ENCODE measurements at regions not wholly inside any gene's neighbourhood (a gene's known extent, or its start where the extent isn't known, plus 50 kb on each side); places are given as distances from the start of the nearest gene placed in this dataset.
"Not testable (repeated sequence)": the region's sequence is repeated elsewhere in the genome, so short reads cannot be mapped to it uniquely, and the experiment has no call there.

- DNase-seq, result no peak
Measured at GRCh38 chr3:10667901-10668476, 148.0 kb upstream of the SLC6A11 start.

DNA sequence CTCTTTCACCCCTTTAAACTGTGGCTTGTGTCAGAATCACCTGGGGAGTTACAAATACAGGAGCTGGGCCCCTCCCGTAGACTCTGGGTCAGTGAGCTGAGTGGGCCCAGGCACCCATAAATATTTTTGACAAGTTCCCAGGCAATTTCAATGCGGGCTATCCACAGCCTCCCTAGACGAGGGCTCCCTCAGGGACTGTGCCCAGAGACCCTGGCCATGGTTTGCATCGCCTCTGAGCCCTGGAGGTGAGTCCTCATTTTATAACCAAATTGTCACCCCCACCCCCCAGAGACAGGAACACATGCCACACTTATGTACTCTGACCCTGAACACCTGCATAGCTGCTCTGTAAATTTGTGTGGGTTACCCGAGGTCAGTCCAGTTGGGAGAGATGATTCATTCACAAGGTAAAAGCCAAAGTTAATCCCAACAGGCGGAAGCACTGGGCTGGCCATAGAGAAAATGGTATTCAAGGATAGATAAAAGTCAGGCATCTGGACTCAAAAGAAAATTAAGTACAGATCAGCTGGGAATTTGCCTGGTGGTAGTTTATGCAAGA, 146.5 kb upstream of the SLC6A11 start:
- no peak for DNase-seq

DNA sequence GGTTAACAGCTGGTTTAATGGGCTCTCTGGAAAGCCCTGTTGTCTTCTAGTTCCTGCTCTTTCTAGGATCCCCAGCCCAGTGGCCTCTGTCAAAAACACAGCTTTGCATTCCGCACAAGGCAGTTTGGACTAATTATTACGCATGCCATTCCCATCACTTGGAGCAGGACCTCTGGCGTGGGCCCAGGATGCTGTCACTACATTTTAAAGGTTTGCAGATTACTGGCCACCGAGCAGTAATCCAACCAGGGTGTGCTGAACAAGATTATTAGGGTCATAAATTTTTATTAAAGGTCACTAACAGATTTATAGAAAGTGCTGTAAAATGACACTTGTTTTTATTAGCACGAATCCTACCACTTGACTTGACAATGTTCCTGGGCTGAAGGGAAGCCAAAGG, 143.6 kb upstream of the SLC6A11 start:
- DNase-seq, result no peak

DNA sequence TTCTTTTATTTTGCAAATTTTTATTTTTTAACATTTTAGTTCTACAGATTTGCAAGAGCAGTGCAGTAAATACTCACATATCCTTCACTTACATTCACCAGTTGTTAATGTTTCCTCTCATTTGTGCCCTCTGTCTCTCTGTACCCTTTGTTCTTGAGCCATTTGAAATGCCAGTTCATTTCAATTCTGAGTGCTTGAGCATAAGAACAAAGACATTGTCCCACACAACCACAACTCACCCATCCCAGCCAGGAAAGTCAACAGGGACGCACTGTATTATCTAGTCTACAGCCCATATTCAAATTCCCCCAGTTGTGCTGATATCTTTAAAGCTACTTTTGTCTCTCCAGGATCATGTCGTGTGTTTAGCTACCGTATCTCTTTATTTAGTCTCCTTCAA, 141.4 kb upstream of the SLC6A11 start:
- no peak for DNase-seq

DNA sequence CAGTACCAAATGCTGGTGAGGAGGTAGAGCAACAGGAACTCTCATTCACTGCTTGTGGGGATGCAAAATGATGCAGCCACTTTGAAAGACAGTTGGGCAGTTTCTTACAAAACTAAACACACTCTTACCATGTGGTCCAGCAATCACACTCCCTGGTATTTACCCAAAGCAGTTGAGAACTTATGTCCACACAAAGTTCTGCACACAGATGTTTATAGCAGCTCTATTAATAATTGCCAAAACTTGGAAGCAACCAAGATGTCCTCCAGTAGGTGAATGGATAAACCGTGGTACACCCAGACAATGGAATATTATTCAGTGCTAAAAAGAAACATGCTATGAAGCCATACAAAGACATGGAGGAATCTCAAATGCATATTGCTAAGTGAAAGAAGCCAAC, 139.1 kb upstream of the SLC6A11 start:
- no peak for DNase-seq

- DNase-seq, result no peak
Measured at GRCh38 chr3:10678796-10679376, 137.1 kb upstream of the SLC6A11 start.

GRCh38 chr3:10680796-10681195, 135.2 kb upstream of the SLC6A11 start:
- DNase-seq, result no peak

- DNase-seq, result no peak
Measured at GRCh38 chr3:10682692-10683091, 133.3 kb upstream of the SLC6A11 start.

DNA sequence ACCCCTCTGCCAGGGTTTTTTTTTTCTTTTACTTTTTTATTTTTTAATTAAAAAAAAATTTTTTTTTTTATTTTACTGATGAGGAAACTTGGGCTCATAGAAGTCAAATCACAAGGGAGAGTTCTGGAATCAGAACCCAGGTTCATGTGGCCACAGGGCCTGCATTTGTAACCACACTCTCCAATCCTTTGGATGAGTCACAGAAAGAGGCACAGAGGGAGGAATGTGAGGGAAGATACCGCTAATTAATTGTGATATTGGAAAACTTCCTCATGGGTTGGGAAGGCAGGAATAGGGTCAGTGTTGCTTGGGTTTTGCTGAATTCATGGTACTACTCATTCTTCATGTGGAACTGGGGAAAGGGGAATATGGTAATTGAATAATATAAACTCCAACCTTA, 132.9 kb upstream of the SLC6A11 start:
- no peak for DNase-seq

- DNase-seq, result no peak
Measured at GRCh38 chr3:10688126-10688525, 127.9 kb upstream of the SLC6A11 start.

DNA sequence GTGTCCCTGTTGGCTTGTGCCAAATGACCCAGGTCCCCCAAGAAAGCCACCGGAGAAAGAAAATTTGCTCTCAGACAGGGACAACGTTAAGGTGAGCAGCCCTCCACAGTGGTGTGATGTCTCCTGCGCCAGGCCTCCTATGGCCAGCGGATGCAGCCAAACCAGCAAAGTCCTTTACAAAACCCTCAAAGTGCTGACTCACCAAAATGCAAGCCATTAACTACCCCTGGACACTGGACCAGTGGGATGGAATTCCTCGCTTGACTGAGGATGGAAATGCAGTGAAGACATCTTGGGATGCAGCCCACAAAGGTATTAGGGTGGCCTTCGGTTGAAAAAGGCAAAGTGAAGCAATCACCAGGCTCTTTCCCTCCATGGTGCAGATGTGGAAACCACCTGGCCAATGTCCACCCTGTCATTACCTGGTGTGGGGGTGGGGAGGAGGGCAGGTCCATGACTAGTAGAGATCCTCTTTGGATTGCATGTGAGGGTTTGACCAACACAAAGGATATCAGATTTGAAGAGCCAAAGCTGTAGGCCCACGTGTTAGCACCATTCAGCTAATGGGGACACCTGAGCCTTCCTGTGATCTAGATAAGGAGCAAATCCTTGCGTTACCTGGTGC, 127.4 kb upstream of the SLC6A11 start:
- DNase-seq, result no peak

DNA sequence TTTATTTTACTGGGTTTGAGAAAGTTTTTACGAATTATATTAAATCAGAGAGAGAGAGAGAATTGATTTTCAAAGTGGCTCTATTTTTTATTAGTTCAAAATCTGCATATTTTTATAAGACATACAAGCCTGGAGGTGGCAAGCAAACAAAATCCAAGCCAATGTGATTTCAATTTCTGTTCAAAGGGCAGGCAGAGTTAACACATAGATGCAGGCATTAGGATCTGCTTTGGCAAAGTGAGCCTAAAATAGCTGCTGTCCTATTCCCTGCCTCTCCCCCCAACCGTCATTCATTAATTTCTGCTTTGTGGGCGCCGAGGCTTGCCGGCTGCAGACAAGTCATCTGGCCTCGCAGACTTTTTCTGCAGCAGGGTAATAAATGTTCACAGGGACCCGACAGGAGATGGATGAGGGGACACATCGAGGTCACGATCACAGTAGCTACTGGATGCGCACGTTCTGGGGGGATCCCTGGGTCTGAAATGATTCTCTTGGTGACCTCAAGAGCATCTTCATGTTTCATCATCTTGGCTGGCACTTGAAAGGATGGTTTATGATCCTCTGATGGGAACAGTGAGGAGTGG, 123.9 kb upstream of the SLC6A11 start:
- no peak for DNase-seq

DNA sequence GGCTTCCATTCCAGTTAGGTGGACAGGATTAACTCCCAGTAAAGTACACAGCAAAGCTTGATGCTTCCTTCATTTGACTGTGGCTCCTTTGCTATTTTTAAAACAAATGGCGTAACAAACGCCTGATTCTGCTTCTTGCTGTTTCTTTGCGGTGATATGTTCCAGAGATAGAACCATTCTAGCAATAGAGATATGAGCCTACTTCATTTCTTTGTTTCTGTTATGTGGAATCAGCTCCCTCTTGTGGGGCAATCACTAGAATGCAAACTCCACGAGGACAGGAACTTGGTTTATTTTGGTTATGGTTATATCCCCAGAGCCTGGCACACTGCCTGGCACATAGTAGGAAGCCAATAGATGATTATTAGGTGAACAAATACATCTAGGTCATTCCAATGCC, 122.6 kb upstream of the SLC6A11 start:
- DNase-seq, result no peak

GRCh38 chr3:10694179-10694578, 121.8 kb upstream of the SLC6A11 start:
- no peak for DNase-seq

DNA sequence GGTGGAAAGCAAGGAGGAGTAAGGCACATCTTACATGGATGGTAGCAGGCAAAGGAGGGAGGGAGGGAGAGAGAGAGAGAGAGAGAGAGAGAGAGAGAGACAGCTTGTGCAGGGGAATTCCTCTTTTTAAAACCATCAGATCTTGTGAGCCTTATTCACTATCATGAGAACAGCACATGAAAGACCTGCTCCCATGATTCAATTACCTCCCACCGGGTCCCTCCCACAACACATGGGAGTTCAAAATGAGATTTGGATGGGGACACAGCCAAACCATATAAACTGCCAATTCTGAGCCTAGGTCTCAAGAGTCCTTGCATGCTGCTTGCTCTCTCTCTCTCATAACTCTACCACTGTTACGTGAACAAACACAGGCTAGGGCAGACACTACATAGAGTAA, 120.8 kb upstream of the SLC6A11 start:
- not testable (repeated sequence) for DNase-seq

DNA sequence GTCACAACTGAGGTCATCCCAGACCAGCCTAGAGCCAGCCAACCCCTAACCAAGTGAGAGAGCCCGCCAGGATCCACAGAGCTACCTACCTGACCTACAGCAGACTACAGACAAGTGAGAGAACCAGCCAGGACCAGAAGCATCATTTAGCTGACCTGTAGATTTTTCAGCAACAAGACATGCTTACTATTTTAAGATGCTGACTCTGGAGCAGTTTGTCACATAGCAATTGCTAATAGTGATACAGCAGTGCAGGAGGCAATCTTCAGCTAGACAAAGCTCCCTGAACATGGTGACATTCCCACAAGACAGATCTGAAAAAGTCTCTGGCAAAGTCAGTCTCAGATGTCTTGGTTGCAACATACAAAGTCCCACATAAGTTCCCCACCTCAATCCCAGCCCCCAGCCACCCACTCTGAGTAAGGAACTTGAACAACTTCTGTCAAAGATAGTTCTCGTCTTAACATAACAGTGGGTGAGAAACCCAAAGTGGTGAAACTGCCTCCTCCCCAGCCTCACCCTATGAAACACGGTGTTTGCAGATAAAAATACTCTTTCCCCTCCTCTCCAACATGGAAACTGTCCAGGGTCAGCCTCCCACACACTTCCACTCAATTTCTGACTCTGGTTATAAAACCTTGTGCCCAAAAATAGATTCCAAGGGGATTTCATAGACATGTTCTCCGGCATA, 120.3 kb upstream of the SLC6A11 start:
- no peak for DNase-seq

GRCh38 chr3:10697918-10698317, 118.1 kb upstream of the SLC6A11 start:
- DNase-seq, result no peak

DNA sequence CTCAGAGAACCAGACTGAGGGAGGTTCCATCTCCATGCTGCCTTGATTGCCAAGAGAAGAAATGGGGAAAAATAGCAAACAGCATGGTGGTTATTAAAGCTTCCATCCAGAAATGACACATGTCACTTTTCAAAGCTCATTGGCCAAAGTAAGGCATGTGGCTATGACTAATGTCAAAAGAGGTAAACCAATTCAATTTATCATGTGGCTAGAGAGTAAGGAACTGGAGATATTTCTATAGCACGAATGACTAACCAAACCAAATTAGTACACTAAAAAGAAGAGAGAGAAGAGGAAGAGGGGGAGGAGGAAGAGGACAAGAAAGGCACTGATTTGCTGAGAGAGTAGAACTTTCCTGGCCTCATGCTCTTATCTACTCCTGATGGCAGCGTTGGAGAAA, 115.2 kb upstream of the SLC6A11 start:
- DNase-seq, result no peak

DNA sequence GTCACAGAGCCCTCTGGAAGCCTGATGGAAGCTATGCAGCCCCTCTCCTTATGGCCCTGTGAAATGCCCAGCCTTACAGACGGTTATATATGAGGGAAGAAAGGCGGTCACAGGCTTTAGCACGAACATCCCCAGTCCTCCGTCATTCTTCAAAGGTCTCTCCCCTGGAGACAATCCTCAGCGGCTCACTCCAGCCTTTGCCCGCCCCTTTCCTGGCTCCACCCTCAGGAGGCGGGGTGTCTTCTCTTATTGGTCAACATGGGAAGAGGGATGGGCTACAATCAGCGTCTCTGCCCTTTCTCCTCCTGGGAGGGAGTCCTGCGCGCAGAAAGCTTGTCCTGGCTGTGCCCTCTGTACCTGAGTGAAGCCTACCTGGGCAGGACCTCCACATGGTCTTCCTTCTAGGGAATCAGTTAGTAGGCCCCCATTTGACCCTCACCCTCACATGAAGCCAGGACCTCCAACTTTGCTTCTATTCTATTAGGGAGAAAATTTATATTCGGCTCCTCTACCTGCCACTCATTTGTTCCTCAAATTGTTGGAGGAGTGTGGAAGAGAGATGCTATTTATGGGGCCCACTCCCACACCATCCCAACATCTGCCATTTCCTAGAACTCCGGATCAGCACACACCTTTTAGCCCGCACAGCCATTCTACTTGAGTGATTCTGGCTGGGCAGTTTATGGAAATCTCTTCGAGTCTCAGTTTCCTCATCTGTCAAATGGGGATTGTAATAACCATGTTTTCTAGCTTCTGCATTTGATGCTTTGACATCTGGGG, 112.9 kb upstream of the SLC6A11 start:
- no peak for DNase-seq

GRCh38 chr3:10703875-10704274, 112.2 kb upstream of the SLC6A11 start:
- no peak for DNase-seq

- no peak for DNase-seq
Measured at GRCh38 chr3:10706156-10706739, 109.8 kb upstream of the SLC6A11 start.

DNA sequence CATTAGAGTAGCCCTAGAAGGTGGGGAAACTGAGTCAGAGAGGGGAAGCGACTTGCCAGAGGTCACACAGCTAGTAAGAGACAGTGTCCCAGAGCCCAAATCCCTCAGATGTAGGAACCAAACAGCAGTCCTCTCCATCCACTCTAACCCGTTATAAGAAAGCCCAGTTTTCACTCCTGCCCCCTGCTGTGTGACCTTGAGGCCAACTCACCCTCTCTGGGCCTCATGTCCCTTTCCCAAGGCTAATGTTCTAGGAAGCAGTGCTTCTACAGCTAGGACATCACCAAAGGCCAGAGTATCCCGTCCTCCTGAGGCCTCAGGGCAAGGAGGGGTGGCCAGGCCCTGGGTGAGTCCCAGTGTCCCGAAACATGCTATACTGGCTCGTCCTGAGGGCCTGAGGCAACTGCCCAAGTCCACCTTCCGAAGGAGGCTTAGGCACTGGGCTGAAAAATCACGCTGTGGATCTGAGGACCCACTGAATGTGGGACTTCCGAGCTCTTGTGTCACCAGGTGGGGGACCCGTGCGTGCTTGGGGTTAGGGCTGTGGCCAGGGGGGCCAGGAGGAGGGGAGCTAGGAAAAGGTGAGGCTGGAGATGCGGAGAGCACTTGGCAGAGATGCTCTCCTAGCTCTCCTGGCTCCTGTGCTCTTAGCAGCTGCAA, 109.2 kb upstream of the SLC6A11 start:
- no peak for DNase-seq
